ENCODE measurements at regions not wholly inside any gene's neighbourhood (a gene's known extent, or its start where the extent isn't known, plus 50 kb on each side); places are given as distances from the start of the nearest gene placed in this dataset.

GRCh38 chr4:26197018-26197779 lies 123.6 kb upstream of the RBPJ start:
- TF ChIP-seq POLR2AphosphoS5 (IDR thresholded peaks at IDR 0.05; ENCODE audit: borderline replicate concordance, low read depth, low read length) (no peak), EZH2 (IDR thresholded peaks at IDR 0.05) (no peak), FOXP2 (optimal IDR thresholded peaks at IDR 0.05; ENCODE audit: control extremely low read depth, extremely low read length, insufficient read depth) (no peak)
